HepG2 (cell line): ENCODE measurements at regions not wholly inside any gene's neighbourhood (a gene's known extent, or its start where the extent isn't known, plus 50 kb on each side); places are given as distances from the start of the nearest gene placed in this dataset.

ENCODE experiments used
- ATAC-seq: fragments of 200-7000 bp; cut with Tn5 transposase; 3 replicates; pipeline ENCODE4 v1.9.1; 2020; ENCODE audit warnings: mild to moderate bottlenecking, moderate library complexity
- BruUV-seq: library from RNA; stranded (reverse); fragments of 400-500 nt; replicated peaks from 2 replicates; lab custom pipeline; 2021; lab: Mats Ljungman, UMichigan
- CTCF ChIA-PET: fragments of 300-600 bp; formaldehyde crosslinking; extraction: SDS; loops from one replicate; lab custom pipeline; 2021; ENCODE audit warnings: low total read pairs, inconsistent platforms, low intra/inter-chr PET ratio; lab: Yijun Ruan, JAX
- POLR2A ChIA-PET: fragments of 350-600 bp; sonication (Branson Sonifier 250); formaldehyde crosslinking; loops from one replicate; lab custom pipeline; 2020; ENCODE audit warnings: antibody characterized with exemption, inconsistent platforms; lab: Yijun Ruan, JAX
- DNase-seq: peaks from one replicate; pipeline ENCODE4 v3.0.0-alpha.2; 2015; ENCODE audit warnings: low spot score
- FAIRE-seq: peaks from 3 replicates; lab custom pipeline; 2011; peaks lifted over from hg19 to GRCh38; lab: Jason Lieb, UNC
- H2AFZ ChIP-seq: one replicate; pipeline ENCODE4 v1.6.1; 2011; ENCODE audit warnings: low read length, inconsistent platforms
- H3K27ac ChIP-seq: fragments of 300-600 bp; 3 replicates; pipeline ENCODE4 v1.8.0; 2011; ENCODE audit warnings: mixed run types, mild to moderate bottlenecking, mixed read lengths, low read length, inconsistent platforms; ENCODE audit not compliant: insufficient read depth; ENCODE audit errors: extremely low read length
- H3K27me3 ChIP-seq, 2 experiments: fragments of 200-600 bp in 1 of 2; 2 replicates in 1 of 2; 3 replicates in 1 of 2; pipeline versions ENCODE4 v1.6.0 to v1.8.0; 2011; ENCODE audit warnings: low read length in 2 of 2, mild to moderate bottlenecking in 2 of 2, moderate library complexity in 2 of 2, inconsistent platforms in 1 of 2; ENCODE audit not compliant: insufficient read depth in 2 of 2, control insufficient read depth in 1 of 2
- H3K36me3 ChIP-seq, 2 experiments: fragments of 200-600 bp in 1 of 2; replicated peaks in 1 of 2; 2 replicates in 1 of 2; 3 replicates in 1 of 2; pipeline versions ENCODE4 v1.5.1 to v1.8.0; 2011; ENCODE audit warnings: low read length in 2 of 2, inconsistent platforms in 1 of 2; ENCODE audit not compliant: insufficient read depth in 2 of 2, control insufficient read depth in 1 of 2
- H3K4me1 ChIP-seq: 2 replicates; pipeline ENCODE4 v1.5.1; 2012; ENCODE audit warnings: low read length, inconsistent platforms; ENCODE audit not compliant: insufficient read depth
- H3K4me2 ChIP-seq: 2 replicates; pipeline ENCODE4 v1.6.0; 2011; ENCODE audit warnings: low read depth, low read length, inconsistent platforms
- H3K4me3 ChIP-seq, 3 experiments: fragments of 200-600 bp in 1 of 3; sonication (generic), shearing (Covaris generic) in 1 of 3; replicated peaks in 1 of 3; 2 replicates each; pipeline ENCODE4 v1.5.1; 2011 to 2016; ENCODE audit warnings: low read length in 3 of 3, inconsistent platforms in 2 of 3, low read depth in 2 of 3, mild to moderate bottlenecking in 2 of 3, control low read depth in 1 of 3, mixed read lengths in 1 of 3; ENCODE audit not compliant: insufficient read depth in 1 of 3
- H3K79me2 ChIP-seq: one replicate; pipeline ENCODE4 v1.6.1; 2011; ENCODE audit warnings: low read length, inconsistent platforms; ENCODE audit not compliant: insufficient read depth
- H3K9ac ChIP-seq: 2 replicates; pipeline ENCODE4 v1.6.0; 2011; ENCODE audit warnings: mild to moderate bottlenecking, low read depth, low read length, inconsistent platforms; ENCODE audit not compliant: insufficient read depth
- H3K9me3 ChIP-seq: 2 replicates; pipeline ENCODE4 v1.5.1; 2012; ENCODE audit warnings: mild to moderate bottlenecking, low read length
- H4K20me1 ChIP-seq: 2 replicates; pipeline ENCODE4 v1.6.0; 2011; ENCODE audit warnings: inconsistent platforms, mild to moderate bottlenecking, low read length, moderate library complexity; ENCODE audit not compliant: insufficient read depth
- AFF4 ChIP-seq: sonication (generic); formaldehyde crosslinking; IDR thresholded peaks from 2 replicates; pipeline ENCODE4 v1.4.0; 2020; ENCODE audit warnings: missing genetic modification reagents
- MAX ChIP-seq: IDR thresholded peaks from 2 replicates; pipeline ENCODE4 v1.6.1; 2012; ENCODE audit warnings: inconsistent platforms
- PRDM10 ChIP-seq: sonication (generic); formaldehyde crosslinking; IDR thresholded peaks from 2 replicates; pipeline ENCODE4 v1.4.0; 2020; ENCODE audit warnings: low read depth, missing genetic modification reagents
- SRF ChIP-seq: IDR thresholded peaks from 2 replicates; pipeline ENCODE4 v1.6.1; 2011; ENCODE audit warnings: mild to moderate bottlenecking, low read depth, low read length, moderate library complexity
- TOE1 ChIP-seq: sonication (generic); formaldehyde crosslinking; IDR thresholded peaks from 2 replicates; pipeline ENCODE4 v1.4.0; 2020; ENCODE audit warnings: mild to moderate bottlenecking, missing genetic modification reagents
- U2AF2 ChIP-seq: fragments of 200-400 bp; formaldehyde crosslinking; IDR thresholded peaks from 2 replicates; pipeline ENCODE4 v1.6.1; 2017; ENCODE audit warnings: low read depth, mild to moderate bottlenecking, low read length
- ZNF225 ChIP-seq: sonication (generic); formaldehyde crosslinking; IDR thresholded peaks from 2 replicates; pipeline ENCODE4 v1.4.0; 2020; ENCODE audit warnings: mild to moderate bottlenecking, missing genetic modification reagents
- ZNF691 ChIP-seq: sonication (generic); formaldehyde crosslinking; IDR thresholded peaks from 2 replicates; pipeline ENCODE4 v1.4.0; 2020; ENCODE audit warnings: missing genetic modification reagents, low read depth, mild to moderate bottlenecking, borderline replicate concordance
- WGBS: methylation state at CpG from one replicate; pipeline ENCODE4 v1.1.6; 2017; ENCODE audit warnings: low lambda C conversion rate; 5-methylcytosine and 5-hydroxymethylcytosine counted together
- in situ Hi-C: cut with HindIII; loops from 2 replicates; pipeline ENCODE4 v1.10.0; 2017; ENCODE audit warnings: low pct_unique_long_range_greater_than_20kb; ENCODE audit not compliant: extremely low pct_ligation_motif_present
- intact Hi-C: fragments of 100-400 bp; cut with micrococcal nuclease; formaldehyde crosslinking; loops from one replicate; pipeline ENCODE4 v1.10.0; 2022; ENCODE audit not compliant: unreplicated experiment
- TF ChIP-seq, protein P1 (sequence below): sonication (generic); formaldehyde crosslinking; IDR thresholded peaks from 2 replicates; pipeline ENCODE4 v1.5.0; 2020; ENCODE audit warnings: missing genetic modification reagents

DNA sequence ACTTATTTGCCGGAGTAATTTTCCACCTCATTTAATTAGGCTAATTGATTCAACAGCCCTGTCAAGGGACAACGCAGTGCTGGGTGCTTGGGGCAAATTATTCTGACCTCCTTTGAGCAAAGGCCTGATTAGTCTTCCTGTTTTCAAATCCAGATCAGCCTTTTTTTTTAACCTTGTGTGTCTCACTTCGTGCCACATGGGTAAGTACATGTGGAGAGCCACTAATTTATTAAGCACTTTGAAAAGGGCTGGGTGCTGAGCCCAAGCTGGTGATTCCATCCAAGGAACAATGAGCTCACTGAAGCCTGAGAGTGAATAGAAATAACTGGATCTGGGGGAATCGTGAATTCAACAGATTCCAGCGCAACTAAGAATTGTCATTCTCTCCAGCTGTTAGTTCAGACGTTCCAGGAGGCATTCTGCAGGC is 229.3 kb downstream of the CLIC5 start:
- H3K27me3 ChIP-seq: peaks cover 0 to 9% of the 10 kb centered on the region in 2 experiments; a peak in 1 of 5 replicates
- TF ChIP-seq PRDM10 (CRISPR knock-in tag) (no peak), ZNF225 (no peak), ZNF691 (CRISPR knock-in tag) (no peak), MAX (no peak), AFF4 (CRISPR knock-in tag) (no peak), SRF (no peak), U2AF2 (no peak), TOE1 (CRISPR knock-in tag) (no peak)
- TF ChIP-seq, protein P1, sequence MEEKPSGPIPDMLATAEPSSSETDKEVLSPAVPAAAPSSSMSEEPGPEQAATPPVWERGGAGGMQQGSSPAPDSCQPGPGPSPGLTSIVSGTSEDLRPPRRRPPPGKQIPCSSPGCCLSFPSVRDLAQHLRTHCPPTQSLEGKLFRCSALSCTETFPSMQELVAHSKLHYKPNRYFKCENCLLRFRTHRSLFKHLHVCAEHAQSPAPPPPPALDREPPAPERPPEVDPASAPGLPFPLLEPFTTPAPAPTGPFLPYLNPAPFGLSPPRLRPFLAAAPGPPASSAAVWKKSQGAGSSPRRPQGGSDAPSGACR (CRISPR knock-in tag): no peak
- TF ChIP-seq, all 625 proteins: peak for 0
- ChIA-PET POLR2A (no interaction called here), CTCF (no interaction called here)
- intact Hi-C loops (no loop called here), in situ Hi-C loops (no loop called here)
- H3K4me1 ChIP-seq: no peaks in the 10 kb centered on the region
- H3K27ac ChIP-seq: no peak overlapping the region
- 35% methylated on average over 6 of the region's 6 CpGs for WGBS
- DNase-seq (no peak), FAIRE-seq (no peak), ATAC-seq (no peak)
- H4K20me1 ChIP-seq: no peaks in the 10 kb centered on the region
- no peaks in the 10 kb centered on the region for H3K9me3 ChIP-seq
- no peaks in the 10 kb centered on the region for H3K79me2 ChIP-seq
- no peak overlapping the region for H3K9ac ChIP-seq
- no peak overlapping the region for H3K4me2 ChIP-seq
- no peaks in the 10 kb centered on the region for H3K36me3 ChIP-seq
- BruUV-seq: no TSS peak
- no peak overlapping the region for H2AFZ ChIP-seq
- no peak overlapping the region for H3K4me3 ChIP-seq
